BLaER1 treated with 17β-estradiol and CSF1 and Interleukin-3, amounts not matched to agents 10 nM and 100 nM (cell line): ENCODE measurements at regions not wholly inside any gene's neighbourhood (a gene's known extent, or its start where the extent isn't known, plus 50 kb on each side); places are given as distances from the start of the nearest gene placed in this dataset.
"Not testable (repeated sequence)": the region's sequence is repeated elsewhere in the genome, so short reads cannot be mapped to it uniquely, and the experiment has no call there.

Source experiments
- H3K27ac ChIP-seq, 11 experiments: shearing (Covaris generic); formaldehyde crosslinking; 2 replicates each; pipeline ENCODE4 v1.8.1; 2022
- H3K27me3 ChIP-seq, 11 experiments: shearing (Covaris generic); formaldehyde crosslinking; 2 replicates each; pipeline ENCODE4 v1.8.1; 2022
- H3K36me3 ChIP-seq, 11 experiments: shearing (Covaris generic); formaldehyde crosslinking; 2 replicates each; pipeline ENCODE4 v1.8.1; 2022
- H3K4me1 ChIP-seq, 10 experiments: shearing (Covaris generic); formaldehyde crosslinking; 2 replicates each; pipeline ENCODE4 v1.8.1; 2022
- H3K4me2 ChIP-seq, 11 experiments: shearing (Covaris generic); formaldehyde crosslinking; 2 replicates each; pipeline ENCODE4 v1.8.1; 2022
- H3K4me3 ChIP-seq, 10 experiments: shearing (Covaris generic); formaldehyde crosslinking; 2 replicates each; pipeline ENCODE4 v1.8.1; 2022
- H3K9ac ChIP-seq, 11 experiments: shearing (Covaris generic); formaldehyde crosslinking; 2 replicates each; pipeline ENCODE4 v1.8.1; 2022
- H3K9me3 ChIP-seq, 11 experiments: shearing (Covaris generic); formaldehyde crosslinking; replicated peaks in 1 of 11; 2 replicates each; pipeline ENCODE4 v1.8.1; 2022
- H4K20me1 ChIP-seq, 11 experiments: shearing (Covaris generic); formaldehyde crosslinking; 2 replicates each; pipeline ENCODE4 v1.8.1; 2022
- Cebpa-rat ChIP-seq, 11 experiments: shearing (Covaris generic); IDR thresholded peaks; 2 replicates each; pipeline ENCODE4 v1.8.1; 2022

GRCh38 chr7:131922948-131923347, 366.5 kb upstream of the PODXL start:
- not testable (repeated sequence) for H4K20me1 ChIP-seq, H3K4me3 ChIP-seq, H3K4me1 ChIP-seq, H3K4me2 ChIP-seq, H3K36me3 ChIP-seq, H3K27ac ChIP-seq, H3K27me3 ChIP-seq, H3K9ac ChIP-seq
- peak in 3 of 11 experiments; percentile 8 to 51 (median 27); a peak in 2 of 22 replicates for TF ChIP-seq Cebpa-rat (IDR thresholded peaks at IDR 0.05)
- H3K9me3 ChIP-seq: peaks cover 0 to 12% (median 0%) of the 10 kb centered on the region in 11 experiments; a peak in 3 of 22 replicates

- no peak overlapping the region for H3K27ac ChIP-seq
- no peak for TF ChIP-seq Cebpa-rat (IDR thresholded peaks at IDR 0.05)
- H3K9me3 ChIP-seq: peaks cover 0 to 12% (median 0%) of the 10 kb centered on the region in 11 experiments; a peak in 3 of 22 replicates
- H3K4me2 ChIP-seq: no peak overlapping the region
- H4K20me1 ChIP-seq: no peaks in the 10 kb centered on the region
- no peaks in the 10 kb centered on the region for H3K36me3 ChIP-seq
- no peak overlapping the region for H3K9ac ChIP-seq
- H3K27me3 ChIP-seq: no peaks in the 10 kb centered on the region
- no peaks in the 10 kb centered on the region for H3K4me1 ChIP-seq
- H3K4me3 ChIP-seq: no peak overlapping the region
Observed at GRCh38 chr7:131921016-131921415, 364.6 kb upstream of the PODXL start.

GRCh38 chr7:131919920-131920709, 363.7 kb upstream of the PODXL start:
- no peaks in the 10 kb centered on the region for H3K4me1 ChIP-seq
- no peak overlapping the region for H3K9ac ChIP-seq
- no peaks in the 10 kb centered on the region for H3K27me3 ChIP-seq
- H3K4me2 ChIP-seq: no peak overlapping the region
- H3K27ac ChIP-seq: no peak overlapping the region
- H3K9me3 ChIP-seq: peaks cover 0 to 12% (median 0%) of the 10 kb centered on the region in 11 experiments; a peak in 3 of 22 replicates
- no peaks in the 10 kb centered on the region for H3K36me3 ChIP-seq
- no peak overlapping the region for H3K4me3 ChIP-seq
- no peaks in the 10 kb centered on the region for H4K20me1 ChIP-seq
- TF ChIP-seq Cebpa-rat (IDR thresholded peaks at IDR 0.05): no peak

GRCh38 chr7:131911112-131911511, 354.7 kb upstream of the PODXL start:
- TF ChIP-seq Cebpa-rat (IDR thresholded peaks at IDR 0.05): no peak
- Histone ChIP-seq H3K9ac (no peak overlapping the region), H3K36me3 (no peaks in the 10 kb centered on the region), H3K9me3 (peaks cover 6 to 22% (median 16%) of the 10 kb centered on the region in 11 experiments; a peak in 20 of 22 replicates), H3K4me1 (peaks cover 0 to 8% (median 0%) of the 10 kb centered on the region in 10 experiments; a peak in 2 of 20 replicates), H3K4me2 (no peak overlapping the region), H4K20me1 (no peaks in the 10 kb centered on the region), H3K27me3 (no peaks in the 10 kb centered on the region), H3K4me3 (no peak overlapping the region), H3K27ac (no peak overlapping the region)

GRCh38 chr7:131909151-131909768, 352.8 kb upstream of the PODXL start:
- TF ChIP-seq Cebpa-rat (IDR thresholded peaks at IDR 0.05): no peak
- Histone ChIP-seq H3K27ac (no peak overlapping the region), H3K9me3 (peaks cover 6 to 22% (median 16%) of the 10 kb centered on the region in 11 experiments; a peak in 20 of 22 replicates), H3K36me3 (no peaks in the 10 kb centered on the region), H3K9ac (no peak overlapping the region), H3K4me3 (no peak overlapping the region), H3K4me2 (no peak overlapping the region), H3K4me1 (peaks cover 0 to 8% (median 0%) of the 10 kb centered on the region in 10 experiments; a peak in 2 of 20 replicates), H3K27me3 (no peaks in the 10 kb centered on the region), H4K20me1 (no peaks in the 10 kb centered on the region)

GRCh38 chr7:131908714-131909113, 352.3 kb upstream of the PODXL start:
- Histone ChIP-seq H3K27ac (no peak overlapping the region), H3K9ac (no peak overlapping the region), H3K4me2 (no peak overlapping the region), H3K9me3 (peaks cover 6 to 25% (median 18%) of the 10 kb centered on the region in 11 experiments; a peak in 20 of 22 replicates), H4K20me1 (no peaks in the 10 kb centered on the region), H3K27me3 (no peaks in the 10 kb centered on the region), H3K36me3 (no peaks in the 10 kb centered on the region), H3K4me1 (peaks cover 0 to 8% (median 0%) of the 10 kb centered on the region in 10 experiments; a peak in 2 of 20 replicates), H3K4me3 (no peak overlapping the region)
- no peak for TF ChIP-seq Cebpa-rat (IDR thresholded peaks at IDR 0.05)

- H3K27me3 ChIP-seq: no peaks in the 10 kb centered on the region
- H3K9me3 ChIP-seq: peaks cover 14 to 37% (median 31%) of the 10 kb centered on the region in 11 experiments
- no peaks in the 10 kb centered on the region for H3K36me3 ChIP-seq
- no peaks in the 10 kb centered on the region for H4K20me1 ChIP-seq
- H3K4me3 ChIP-seq: no peak overlapping the region
- no peak overlapping the region for H3K4me2 ChIP-seq
- no peak for TF ChIP-seq Cebpa-rat (IDR thresholded peaks at IDR 0.05)
- peaks cover 0 to 8% (median 0%) of the 10 kb centered on the region in 10 experiments; a peak in 2 of 20 replicates for H3K4me1 ChIP-seq
- H3K9ac ChIP-seq: no peak overlapping the region
- no peak overlapping the region for H3K27ac ChIP-seq
Observed at GRCh38 chr7:131905471-131905973, 349.1 kb upstream of the PODXL start.

GRCh38 chr7:131904760-131905327, 348.4 kb upstream of the PODXL start:
- Histone ChIP-seq H3K27me3 (no peaks in the 10 kb centered on the region), H3K27ac (no peak overlapping the region), H4K20me1 (no peaks in the 10 kb centered on the region), H3K9me3 (peaks cover 14 to 31% (median 26%) of the 10 kb centered on the region in 11 experiments), H3K9ac (no peak overlapping the region), H3K36me3 (no peaks in the 10 kb centered on the region), H3K4me2 (no peak overlapping the region), H3K4me1 (peaks cover 0 to 12% (median 0%) of the 10 kb centered on the region in 10 experiments; a peak in 5 of 20 replicates), H3K4me3 (no peak overlapping the region)
- TF ChIP-seq Cebpa-rat (IDR thresholded peaks at IDR 0.05): no peak

- no peak overlapping the region for H3K4me2 ChIP-seq
Observed at GRCh38 chr7:131903315-131903714, 346.9 kb upstream of the PODXL start.

More at GRCh38 chr7:131903315-131903714, 346.9 kb upstream of the PODXL start:
- no peak overlapping the region for H3K4me3 ChIP-seq
- H3K4me1 ChIP-seq: peaks cover 4 to 27% (median 8%) of the 10 kb centered on the region in 10 experiments; a peak in 15 of 20 replicates
- no peaks in the 10 kb centered on the region for H4K20me1 ChIP-seq
- no peak overlapping the region for H3K27ac ChIP-seq
- H3K36me3 ChIP-seq: no peaks in the 10 kb centered on the region
- no peak overlapping the region for H3K9ac ChIP-seq
- no peaks in the 10 kb centered on the region for H3K27me3 ChIP-seq
- peaks cover 7 to 20% (median 13%) of the 10 kb centered on the region in 11 experiments; a peak in 20 of 22 replicates for H3K9me3 ChIP-seq
- TF ChIP-seq Cebpa-rat (IDR thresholded peaks at IDR 0.05): no peak
